ENCODE measurements at regions not wholly inside any gene's neighbourhood (a gene's known extent, or its start where the extent isn't known, plus 50 kb on each side); places are given as distances from the start of the nearest gene placed in this dataset.
"Not testable (repeated sequence)": the region's sequence is repeated elsewhere in the genome, so short reads cannot be mapped to it uniquely, and the experiment has no call there.

- Mint-ChIP-seq H3K27me3 (no peaks in the 10 kb centered on the region), H3K4me1 (no peaks in the 10 kb centered on the region), H3K4me3 (no peak overlapping the region), H3K36me3 (ENCODE audit: low read depth) (no peaks in the 10 kb centered on the region), H3K9me3 (no peaks in the 10 kb centered on the region), H3K27ac (no peak overlapping the region)
- no peak for DNase-seq
- no peak for ATAC-seq
These were observed 567.0 kb downstream of the RIT2 start for GRCh38 chr18:42548493-42548892.

DNA sequence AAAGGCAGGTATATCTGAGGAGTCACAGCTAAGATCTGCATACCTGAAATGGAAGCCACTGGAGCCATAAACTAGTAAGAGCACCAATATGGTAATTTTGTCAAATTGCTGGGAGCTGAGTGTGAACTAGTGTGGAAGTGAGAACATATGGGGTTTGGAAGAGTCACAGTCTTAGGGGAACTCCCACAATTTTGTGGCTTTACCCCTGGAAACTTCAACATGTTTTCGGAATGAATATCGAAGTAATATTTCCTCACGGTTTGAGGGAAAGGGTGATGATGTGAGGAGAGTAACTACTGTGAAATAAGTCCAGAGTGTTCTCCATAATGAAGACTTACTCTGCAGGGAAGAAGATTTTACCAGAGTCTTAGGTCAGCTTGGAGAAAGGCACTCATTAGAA, 565.9 kb downstream of the RIT2 start:
- H3K4me1 Mint-ChIP-seq, result no peaks in the 10 kb centered on the region
- peaks cover 1% of the 10 kb centered on the region for H3K9me3 Mint-ChIP-seq
- no peak for DNase-seq
- ATAC-seq, result no peak
- no peaks in the 10 kb centered on the region for H3K36me3 Mint-ChIP-seq (ENCODE audit: low read depth)
- no peak overlapping the region for H3K27ac Mint-ChIP-seq
- no peak overlapping the region for H3K4me3 Mint-ChIP-seq
- H3K27me3 Mint-ChIP-seq, result no peaks in the 10 kb centered on the region

GRCh38 chr18:42552559-42552958, 562.9 kb downstream of the RIT2 start:
- H3K4me1 Mint-ChIP-seq; DNase-seq; H3K4me3 Mint-ChIP-seq; H3K36me3 Mint-ChIP-seq (ENCODE audit: low read depth); H3K9me3 Mint-ChIP-seq; ATAC-seq; H3K27me3 Mint-ChIP-seq; H3K27ac Mint-ChIP-seq: not testable (repeated sequence)

DNA sequence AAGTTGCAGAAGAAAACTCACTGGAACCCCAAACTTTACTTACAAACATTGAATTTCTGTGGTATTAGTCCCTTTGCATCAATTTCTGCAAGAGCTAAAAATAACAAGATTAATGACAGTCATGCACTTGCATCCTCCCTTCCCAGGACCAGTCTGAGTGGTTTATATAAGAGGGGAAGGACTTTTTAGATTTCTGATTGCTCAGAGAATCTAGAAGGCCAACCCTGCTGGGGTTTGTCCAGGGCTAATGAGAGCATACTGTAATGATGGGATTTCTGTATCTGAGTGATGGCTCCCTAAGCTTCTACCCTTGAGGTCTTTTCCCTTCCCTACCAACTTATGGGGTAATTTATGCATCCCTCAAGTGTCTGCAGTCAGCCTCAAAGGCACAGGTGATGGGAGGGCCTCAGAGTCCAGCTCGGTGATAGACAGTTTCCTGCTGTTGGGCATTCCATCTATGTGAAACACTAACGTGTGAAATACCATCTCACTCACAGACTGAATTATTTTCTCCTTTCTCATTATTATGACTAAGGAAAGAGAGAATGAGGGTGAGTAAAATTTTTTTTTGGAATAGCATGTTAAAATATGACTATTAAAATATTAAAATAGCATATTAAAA, 556.3 kb downstream of the RIT2 start:
- H3K4me1 Mint-ChIP-seq, result no peaks in the 10 kb centered on the region

DNA sequence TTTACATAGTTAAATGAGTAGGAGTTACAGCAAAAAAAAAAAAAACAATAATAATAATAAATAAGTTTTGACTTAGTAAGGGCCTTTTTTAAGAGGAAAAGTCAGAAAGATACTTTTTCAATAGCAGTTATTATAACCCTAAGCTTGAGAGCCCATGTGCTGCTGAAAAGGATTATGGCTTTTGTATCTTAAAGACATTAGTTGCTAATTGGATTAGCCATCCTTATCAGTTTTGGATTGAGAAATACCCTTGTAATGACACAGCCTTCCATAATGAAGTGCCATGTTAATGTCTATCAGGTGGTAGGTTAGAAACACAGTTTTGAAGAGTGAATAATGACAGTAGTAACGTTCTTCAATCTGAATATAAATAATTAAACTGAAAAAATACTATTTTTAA, 554.0 kb downstream of the RIT2 start:
- no peak for ATAC-seq
- no peaks in the 10 kb centered on the region for H3K4me1 Mint-ChIP-seq

More for the DNA sequence above, 556.3 kb downstream of the RIT2 start:
- no peak overlapping the region for H3K27ac Mint-ChIP-seq
- H3K27me3 Mint-ChIP-seq, result no peaks in the 10 kb centered on the region
- no peak for DNase-seq
- no peaks in the 10 kb centered on the region for H3K36me3 Mint-ChIP-seq (ENCODE audit: low read depth)
- H3K9me3 Mint-ChIP-seq, result peaks cover 7% of the 10 kb centered on the region
- ATAC-seq, result no peak
- no peak overlapping the region for H3K4me3 Mint-ChIP-seq

DNA sequence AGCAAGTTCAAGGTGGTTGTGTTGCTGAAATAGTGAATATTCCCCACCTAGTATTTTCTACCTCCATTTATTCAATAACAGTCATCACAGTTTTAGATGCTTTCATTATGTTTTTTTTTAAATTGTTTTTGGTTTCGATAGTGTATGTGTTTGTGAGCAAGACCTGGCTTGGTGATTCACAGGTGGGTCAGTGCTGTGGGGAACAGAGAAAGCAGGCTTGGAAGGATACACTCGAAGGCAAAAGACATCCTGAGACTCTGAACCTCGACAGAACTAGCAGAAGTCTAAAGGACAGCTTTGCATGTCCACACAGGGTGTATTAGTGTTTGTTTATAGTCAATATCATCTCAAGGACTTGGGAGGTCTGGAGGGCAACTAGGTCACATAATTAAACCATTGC, 551.5 kb downstream of the RIT2 start:
- ATAC-seq (no peak), DNase-seq (no peak)
- Mint-ChIP-seq H3K4me1 (no peaks in the 10 kb centered on the region), H3K4me3 (no peak overlapping the region), H3K27ac (no peak overlapping the region), H3K27me3 (no peaks in the 10 kb centered on the region), H3K36me3 (ENCODE audit: low read depth) (no peaks in the 10 kb centered on the region), H3K9me3 (peaks cover 3% of the 10 kb centered on the region)

More for the DNA sequence above, 554.0 kb downstream of the RIT2 start:
- DNase-seq, result no peak
- peaks cover 6% of the 10 kb centered on the region for H3K9me3 Mint-ChIP-seq
- H3K27me3 Mint-ChIP-seq, result no peaks in the 10 kb centered on the region
- no peak overlapping the region for H3K4me3 Mint-ChIP-seq
- H3K36me3 Mint-ChIP-seq (ENCODE audit: low read depth), result no peaks in the 10 kb centered on the region
- H3K27ac Mint-ChIP-seq, result no peak overlapping the region

GRCh38 chr18:42564761-42565160, 550.7 kb downstream of the RIT2 start:
- Mint-ChIP-seq H3K27me3 (no peaks in the 10 kb centered on the region), H3K27ac (no peak overlapping the region), H3K4me1 (no peaks in the 10 kb centered on the region), H3K36me3 (ENCODE audit: low read depth) (no peaks in the 10 kb centered on the region), H3K9me3 (peaks cover 6% of the 10 kb centered on the region), H3K4me3 (no peak overlapping the region)
- DNase-seq, result no peak
- no peak for ATAC-seq

DNA sequence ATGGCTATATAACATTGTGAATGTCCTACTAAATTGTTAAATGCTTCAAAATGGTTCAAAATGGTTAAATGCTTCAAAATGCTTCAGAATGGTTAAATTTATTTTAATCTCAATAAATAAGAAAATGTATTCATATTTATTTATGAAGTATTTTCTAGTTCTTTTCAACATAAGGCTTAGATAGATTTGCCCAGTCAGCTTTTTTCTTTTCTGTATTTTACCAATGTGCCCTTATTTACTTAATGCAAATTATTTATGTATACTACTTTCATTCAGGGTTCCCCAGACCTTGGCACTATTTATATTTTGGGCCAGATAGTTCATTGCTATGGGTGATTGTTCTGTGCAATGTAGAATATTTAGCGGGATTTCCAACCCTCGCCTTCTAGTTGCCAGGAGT, 546.7 kb downstream of the RIT2 start:
- no peaks in the 10 kb centered on the region for H3K27me3 Mint-ChIP-seq
- H3K4me3 Mint-ChIP-seq, result no peak overlapping the region
- no peaks in the 10 kb centered on the region for H3K36me3 Mint-ChIP-seq (ENCODE audit: low read depth)
- H3K27ac Mint-ChIP-seq, result no peak overlapping the region
- H3K9me3 Mint-ChIP-seq, result peaks cover 6% of the 10 kb centered on the region
- no peak for ATAC-seq
- no peaks in the 10 kb centered on the region for H3K4me1 Mint-ChIP-seq
- no peak for DNase-seq

GRCh38 chr18:42574871-42575270, 540.6 kb downstream of the RIT2 start:
- Mint-ChIP-seq H3K27me3 (no peaks in the 10 kb centered on the region), H3K4me1 (no peaks in the 10 kb centered on the region), H3K4me3 (no peak overlapping the region)

DNA sequence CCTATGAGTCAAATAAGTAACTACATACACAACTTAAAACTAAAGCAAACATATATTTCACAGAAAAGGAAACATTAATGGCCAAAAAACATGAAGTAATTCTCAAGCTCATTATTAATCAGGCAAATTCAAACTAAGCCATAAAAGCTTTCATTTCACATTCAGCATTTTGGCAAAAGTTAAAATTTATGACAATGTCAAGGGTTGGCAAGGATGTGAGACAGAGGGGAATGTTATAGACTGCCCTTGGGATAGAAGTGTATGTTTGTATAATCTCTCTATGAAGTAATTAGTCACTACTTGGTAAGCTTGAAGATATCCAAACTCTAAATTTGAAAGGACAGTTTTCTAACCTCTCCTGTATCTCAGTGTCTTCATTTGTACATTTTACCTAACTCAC, 539.4 kb downstream of the RIT2 start:
- Mint-ChIP-seq H3K36me3 (ENCODE audit: low read depth) (no peaks in the 10 kb centered on the region), H3K27me3 (no peaks in the 10 kb centered on the region), H3K9me3 (no peaks in the 10 kb centered on the region), H3K4me1 (no peaks in the 10 kb centered on the region), H3K27ac (no peak overlapping the region), H3K4me3 (no peak overlapping the region)
- DNase-seq (no peak), ATAC-seq (no peak)

More at GRCh38 chr18:42574871-42575270, 540.6 kb downstream of the RIT2 start:
- no peaks in the 10 kb centered on the region for H3K36me3 Mint-ChIP-seq (ENCODE audit: low read depth)
- no peak for ATAC-seq
- no peak overlapping the region for H3K27ac Mint-ChIP-seq
- no peak for DNase-seq
- H3K9me3 Mint-ChIP-seq, result no peaks in the 10 kb centered on the region

DNA sequence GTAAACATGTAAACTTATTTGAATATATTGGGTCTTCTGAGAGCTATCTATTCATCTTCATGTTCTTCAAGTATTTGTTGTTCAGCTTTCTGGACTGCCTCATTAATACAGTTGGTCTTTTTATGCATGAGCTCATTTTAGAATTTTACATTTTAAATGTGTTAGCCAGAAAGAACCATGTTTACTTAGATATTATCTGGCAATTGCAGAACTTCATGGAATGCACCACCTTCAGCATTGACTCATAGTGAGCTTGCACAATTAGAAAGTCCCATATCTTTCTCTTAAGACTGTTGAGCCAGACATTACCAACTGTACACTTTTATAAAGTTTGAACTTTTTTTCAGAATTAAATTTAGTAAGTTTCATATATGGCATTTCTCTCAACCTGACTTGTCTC, 536.7 kb downstream of the RIT2 start:
- no peaks in the 10 kb centered on the region for H3K9me3 Mint-ChIP-seq

GRCh38 chr18:42582266-42582665, 533.2 kb downstream of the RIT2 start:
- no peaks in the 10 kb centered on the region for H3K9me3 Mint-ChIP-seq
- no peak for DNase-seq
- no peaks in the 10 kb centered on the region for H3K36me3 Mint-ChIP-seq (ENCODE audit: low read depth)
- no peak overlapping the region for H3K4me3 Mint-ChIP-seq
- H3K27me3 Mint-ChIP-seq, result no peaks in the 10 kb centered on the region
- H3K4me1 Mint-ChIP-seq, result no peaks in the 10 kb centered on the region
- H3K27ac Mint-ChIP-seq, result no peak overlapping the region
- ATAC-seq, result no peak

More for the DNA sequence above, 536.7 kb downstream of the RIT2 start:
- no peak overlapping the region for H3K27ac Mint-ChIP-seq
- H3K27me3 Mint-ChIP-seq, result no peaks in the 10 kb centered on the region
- DNase-seq (no peak), ATAC-seq (no peak)
- no peaks in the 10 kb centered on the region for H3K4me1 Mint-ChIP-seq
- H3K36me3 Mint-ChIP-seq (ENCODE audit: low read depth), result no peaks in the 10 kb centered on the region
- H3K4me3 Mint-ChIP-seq, result no peak overlapping the region

- Mint-ChIP-seq H3K9me3 (no peaks in the 10 kb centered on the region), H3K4me1 (no peaks in the 10 kb centered on the region), H3K4me3 (no peak overlapping the region), H3K27me3 (no peaks in the 10 kb centered on the region), H3K27ac (no peak overlapping the region), H3K36me3 (ENCODE audit: low read depth) (no peaks in the 10 kb centered on the region)
- ATAC-seq (no peak), DNase-seq (no peak)
These were observed 532.2 kb downstream of the RIT2 start for GRCh38 chr18:42583283-42583731.

GRCh38 chr18:42586601-42587000, 528.9 kb downstream of the RIT2 start:
- ATAC-seq (no peak), DNase-seq (no peak)
- H3K27ac Mint-ChIP-seq, result no peak overlapping the region
- peaks cover 5% of the 10 kb centered on the region for H3K9me3 Mint-ChIP-seq
- no peaks in the 10 kb centered on the region for H3K4me1 Mint-ChIP-seq
- H3K27me3 Mint-ChIP-seq, result no peaks in the 10 kb centered on the region
- no peaks in the 10 kb centered on the region for H3K36me3 Mint-ChIP-seq (ENCODE audit: low read depth)
- H3K4me3 Mint-ChIP-seq, result no peak overlapping the region

DNA sequence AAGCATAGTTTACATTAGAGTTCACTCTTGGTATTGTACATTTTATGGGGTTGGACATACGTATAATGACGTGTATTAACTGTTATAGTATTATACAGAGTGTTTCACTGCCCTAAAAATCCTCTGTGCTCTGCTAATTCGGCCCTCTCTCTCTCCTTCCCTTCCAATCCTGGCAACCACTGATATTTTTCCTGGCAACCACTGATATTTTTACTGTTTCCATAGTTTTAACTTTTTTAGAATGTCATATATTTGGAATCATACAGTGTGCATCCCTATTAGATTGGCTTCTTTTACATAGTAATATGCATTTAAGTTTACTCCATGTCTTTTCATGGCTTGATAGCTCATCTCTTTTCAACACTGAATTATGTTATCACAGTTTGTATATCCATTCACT, 526.7 kb downstream of the RIT2 start:
- Mint-ChIP-seq H3K36me3 (ENCODE audit: low read depth) (no peaks in the 10 kb centered on the region), H3K4me3 (no peak overlapping the region), H3K9me3 (peaks cover 8% of the 10 kb centered on the region), H3K27me3 (no peaks in the 10 kb centered on the region), H3K27ac (no peak overlapping the region), H3K4me1 (no peaks in the 10 kb centered on the region)
- ATAC-seq (no peak), DNase-seq (no peak)

DNA sequence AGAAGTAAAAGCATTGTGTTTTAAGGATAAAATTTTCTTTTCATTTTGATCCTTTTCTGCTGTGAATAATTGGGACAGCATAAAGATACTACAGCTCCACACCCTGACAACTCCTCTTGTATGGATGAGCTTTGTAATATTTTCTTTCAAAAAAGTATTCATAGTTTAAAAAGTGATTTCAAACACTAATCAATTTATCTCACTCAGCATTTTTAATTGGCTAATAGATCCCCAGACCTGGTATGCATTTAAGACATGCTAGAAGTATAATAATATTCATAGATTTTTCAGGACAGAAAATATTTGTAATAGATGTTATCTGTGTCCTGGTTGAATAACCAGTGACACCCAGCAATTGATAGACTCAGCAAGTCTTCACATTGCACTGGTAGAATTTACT, 510.7 kb downstream of the RIT2 start:
- ATAC-seq, result no peak
- peaks cover 8% of the 10 kb centered on the region for H3K9me3 Mint-ChIP-seq
- H3K4me1 Mint-ChIP-seq, result no peaks in the 10 kb centered on the region
- no peak overlapping the region for H3K4me3 Mint-ChIP-seq
- DNase-seq, result no peak
- H3K27me3 Mint-ChIP-seq, result no peaks in the 10 kb centered on the region
- no peak overlapping the region for H3K27ac Mint-ChIP-seq
- H3K36me3 Mint-ChIP-seq (ENCODE audit: low read depth), result no peaks in the 10 kb centered on the region

Measured in activated naive CD8-positive, alpha-beta T cell treated with anti-CD3 and anti-CD28 coated beads, Interleukin-2, amount 50 U/mL, for 24 hours (primary cell).